GM21786 (cell line): ENCODE measurements at regions not wholly inside any gene's neighbourhood (a gene's known extent, or its start where the extent isn't known, plus 50 kb on each side); places are given as distances from the start of the nearest gene placed in this dataset.

Source experiments
- ATAC-seq: cut with Tn5 transposase; IDR thresholded peaks from one replicate; pipeline ENCODE4 v1.9.1; 2021; ENCODE audit not compliant: unreplicated experiment

GRCh38 chr18:71798986-71799673 lies 745.0 kb downstream of the CBLN2 start:
- no peak for ATAC-seq

GRCh38 chr18:71797554-71797953 lies 746.6 kb downstream of the CBLN2 start:
- ATAC-seq = no peak

- peak; percentile 84 for ATAC-seq
Measured at GRCh38 chr18:71784777-71785176, 759.4 kb downstream of the CBLN2 start.

- no peak for ATAC-seq
Measured at GRCh38 chr18:71760541-71760940, 783.6 kb downstream of the CBLN2 start.

- ATAC-seq = no peak
Measured at GRCh38 chr18:71754246-71754645, 789.9 kb downstream of the CBLN2 start.

- no peak for ATAC-seq
Measured at GRCh38 chr18:71743634-71744033, 800.5 kb downstream of the CBLN2 start.

GRCh38 chr18:71729611-71730010 lies 814.5 kb downstream of the CBLN2 start:
- ATAC-seq = no peak

GRCh38 chr18:71727909-71728308 lies 816.2 kb downstream of the CBLN2 start:
- ATAC-seq = peak; percentile 58

- no peak for ATAC-seq
Measured at GRCh38 chr18:71725256-71725655, 818.9 kb downstream of the CBLN2 start.

- no peak for ATAC-seq
Measured at GRCh38 chr18:71707985-71708500, 836.1 kb downstream of the CBLN2 start.

- ATAC-seq = peak; percentile 86
Measured at GRCh38 chr18:71707400-71707799, 836.7 kb downstream of the CBLN2 start.

GRCh38 chr18:71689416-71690160 lies 854.6 kb downstream of the CBLN2 start:
- no peak for ATAC-seq

GRCh38 chr18:71682591-71682990 lies 861.6 kb downstream of the CBLN2 start:
- no peak for ATAC-seq

GRCh38 chr18:71678144-71678543 lies 866.0 kb downstream of the CBLN2 start:
- no peak for ATAC-seq

GRCh38 chr18:71673954-71674353 lies 870.2 kb downstream of the CBLN2 start:
- ATAC-seq = no peak

- ATAC-seq = no peak
Measured at GRCh38 chr18:71673498-71673897, 870.6 kb downstream of the CBLN2 start.

- ATAC-seq = no peak
Measured at GRCh38 chr18:71666481-71666880, 877.7 kb downstream of the CBLN2 start.

- no peak for ATAC-seq
Measured at GRCh38 chr18:71665131-71665530, 879.0 kb downstream of the CBLN2 start.

GRCh38 chr18:71643822-71644221 lies 900.3 kb downstream of the CBLN2 start:
- no peak for ATAC-seq

GRCh38 chr18:71630696-71631095 lies 913.4 kb downstream of the CBLN2 start:
- no peak for ATAC-seq

- no peak for ATAC-seq
Measured at GRCh38 chr18:71625556-71626090, 918.5 kb downstream of the CBLN2 start.

GRCh38 chr18:71598374-71598773 lies 945.8 kb downstream of the CBLN2 start:
- no peak for ATAC-seq
